HG02763 (cell line): ENCODE measurements at regions not wholly inside any gene's neighbourhood (a gene's known extent, or its start where the extent isn't known, plus 50 kb on each side); places are given as distances from the start of the nearest gene placed in this dataset.

Experiments
- ATAC-seq: cut with Tn5 transposase; IDR thresholded peaks from one replicate; pipeline ENCODE4 v1.9.1; 2021; ENCODE audit warnings: mild to moderate bottlenecking, moderate library complexity; ENCODE audit not compliant: unreplicated experiment

GRCh38 chr18:75638776-75639471 lies 211.4 kb upstream of the SMIM21 start:
- no peak for ATAC-seq

- ATAC-seq = no peak
Observed at GRCh38 chr18:75638223-75638775, 210.8 kb upstream of the SMIM21 start.

GRCh38 chr18:75635096-75635495 lies 207.6 kb upstream of the SMIM21 start:
- ATAC-seq = no peak

- ATAC-seq = no peak
Observed at GRCh38 chr18:75625966-75626365, 198.5 kb upstream of the SMIM21 start.

GRCh38 chr18:75624869-75625268 lies 197.4 kb upstream of the SMIM21 start:
- ATAC-seq = no peak

GRCh38 chr18:75621818-75622217 lies 194.3 kb upstream of the SMIM21 start:
- ATAC-seq = no peak

GRCh38 chr18:75618146-75618545 lies 190.6 kb upstream of the SMIM21 start:
- ATAC-seq = no peak

- ATAC-seq = no peak
Observed at GRCh38 chr18:75612456-75612855, 185.0 kb upstream of the SMIM21 start.

GRCh38 chr18:75607701-75608100 lies 180.2 kb upstream of the SMIM21 start:
- no peak for ATAC-seq

GRCh38 chr18:75592527-75592926 lies 165.0 kb upstream of the SMIM21 start:
- no peak for ATAC-seq

- no peak for ATAC-seq
Observed at GRCh38 chr18:75588412-75588811, 160.9 kb upstream of the SMIM21 start.

GRCh38 chr18:75587131-75587530 lies 159.6 kb upstream of the SMIM21 start:
- ATAC-seq = no peak

- ATAC-seq = no peak
Observed at GRCh38 chr18:75586130-75586889, 158.8 kb upstream of the SMIM21 start.

- no peak for ATAC-seq
Observed at GRCh38 chr18:75582940-75583339, 155.4 kb upstream of the SMIM21 start.

- no peak for ATAC-seq
Observed at GRCh38 chr18:75582406-75582821, 154.9 kb upstream of the SMIM21 start.

GRCh38 chr18:75581336-75582131 lies 154.0 kb upstream of the SMIM21 start:
- ATAC-seq = no peak

- no peak for ATAC-seq
Observed at GRCh38 chr18:75574187-75574586, 146.7 kb upstream of the SMIM21 start.

GRCh38 chr18:75563150-75563549 lies 135.6 kb upstream of the SMIM21 start:
- ATAC-seq = no peak

GRCh38 chr18:75562216-75562615 lies 134.7 kb upstream of the SMIM21 start:
- no peak for ATAC-seq

GRCh38 chr18:75558790-75559189 lies 131.3 kb upstream of the SMIM21 start:
- no peak for ATAC-seq

- ATAC-seq = no peak
Observed at GRCh38 chr18:75556841-75557240, 129.3 kb upstream of the SMIM21 start.
